Activated CD4-positive, alpha-beta memory T cell treated with anti-CD3 and anti-CD28 coated beads for 36 hours (primary cell): ENCODE measurements at regions not wholly inside any gene's neighbourhood (a gene's known extent, or its start where the extent isn't known, plus 50 kb on each side); places are given as distances from the start of the nearest gene placed in this dataset.

ENCODE experiments used
- CTCF ChIA-PET: fragments of 350-600 bp; sonication (Branson Sonifier 250); formaldehyde crosslinking; loops from one replicate; lab custom pipeline; 2021; ENCODE audit warnings: antibody characterized with exemption, inconsistent platforms; lab: Charles Lee
- POLR2A ChIA-PET: fragments of 350-600 bp; sonication (Branson Sonifier 250); formaldehyde crosslinking; loops from one replicate; lab custom pipeline; 2021; ENCODE audit warnings: antibody characterized with exemption; lab: Charles Lee
- DNase-seq: peaks from one replicate; pipeline ENCODE4 v3.0.0-alpha.2; 2020
- H3K27ac Mint-ChIP-seq: one replicate; pipeline ENCODE4 v1.8.0; 2021; ENCODE audit warnings: mixed read lengths
- H3K27me3 Mint-ChIP-seq: one replicate; pipeline ENCODE4 v1.8.0; 2021; ENCODE audit warnings: mixed read lengths
- H3K36me3 Mint-ChIP-seq: one replicate; pipeline ENCODE4 v1.8.0; 2021; ENCODE audit warnings: mixed read lengths
- H3K4me1 Mint-ChIP-seq: one replicate; pipeline ENCODE4 v1.8.0; 2021; ENCODE audit warnings: low read depth, mixed read lengths
- H3K4me3 Mint-ChIP-seq: one replicate; pipeline ENCODE4 v1.8.0; 2021; ENCODE audit warnings: mild to moderate bottlenecking, mixed read lengths
- H3K9me3 Mint-ChIP-seq: one replicate; pipeline ENCODE4 v1.8.0; 2021; ENCODE audit warnings: mixed read lengths
- intact Hi-C: fragments of 100-400 bp; cut with micrococcal nuclease; formaldehyde crosslinking; loops from one replicate; pipeline ENCODE4 v1.15.1; 2023

- Mint-ChIP-seq H3K27me3 (peaks cover 2% of the 10 kb centered on the region), H3K9me3 (no peaks in the 10 kb centered on the region), H3K27ac (no peak overlapping the region), H3K4me3 (no peak overlapping the region), H3K36me3 (no peaks in the 10 kb centered on the region), H3K4me1 (no peaks in the 10 kb centered on the region)
- no peak for DNase-seq
- CTCF ChIA-PET, result no interaction called here
- POLR2A ChIA-PET, result no interaction called here
- intact Hi-C loops, result no loop called here
Observed at GRCh38 chr13:79647533-79647932, 166.6 kb downstream of the NDFIP2 start.

- Mint-ChIP-seq H3K27ac (no peak overlapping the region), H3K27me3 (peaks cover 2% of the 10 kb centered on the region), H3K9me3 (no peaks in the 10 kb centered on the region), H3K4me1 (no peaks in the 10 kb centered on the region), H3K4me3 (no peak overlapping the region), H3K36me3 (no peaks in the 10 kb centered on the region)
- ChIA-PET POLR2A (no interaction called here), CTCF (no interaction called here)
- intact Hi-C loops, result no loop called here
- DNase-seq, result no peak
Observed at GRCh38 chr13:79646880-79647279, 165.9 kb downstream of the NDFIP2 start.

- ChIA-PET POLR2A (no interaction called here), CTCF (no interaction called here)
- H3K36me3 Mint-ChIP-seq, result no peaks in the 10 kb centered on the region
- no peak overlapping the region for H3K27ac Mint-ChIP-seq
- H3K4me1 Mint-ChIP-seq, result no peaks in the 10 kb centered on the region
- H3K27me3 Mint-ChIP-seq, result peaks cover 2% of the 10 kb centered on the region
- no peaks in the 10 kb centered on the region for H3K9me3 Mint-ChIP-seq
- DNase-seq, result no peak
- intact Hi-C loops, result no loop called here
- no peak overlapping the region for H3K4me3 Mint-ChIP-seq
Observed at GRCh38 chr13:79645569-79645968, 164.6 kb downstream of the NDFIP2 start.

- DNase-seq, result no peak
- intact Hi-C loops, result no loop called here
- peaks cover 2% of the 10 kb centered on the region for H3K27me3 Mint-ChIP-seq
- POLR2A ChIA-PET, result no interaction called here
- H3K4me3 Mint-ChIP-seq, result no peak overlapping the region
- peaks cover 5% of the 10 kb centered on the region for H3K9me3 Mint-ChIP-seq
- H3K27ac Mint-ChIP-seq, result no peak overlapping the region
- CTCF ChIA-PET, result no interaction called here
- H3K4me1 Mint-ChIP-seq, result no peaks in the 10 kb centered on the region
- no peaks in the 10 kb centered on the region for H3K36me3 Mint-ChIP-seq
Observed at GRCh38 chr13:79642596-79642995, 161.6 kb downstream of the NDFIP2 start.

- no peak for DNase-seq
- Mint-ChIP-seq H3K4me1 (no peaks in the 10 kb centered on the region), H3K9me3 (peaks cover 5% of the 10 kb centered on the region), H3K27me3 (no peaks in the 10 kb centered on the region), H3K27ac (no peak overlapping the region), H3K36me3 (no peaks in the 10 kb centered on the region), H3K4me3 (no peak overlapping the region)
- intact Hi-C loops, result no loop called here
- CTCF ChIA-PET, result no interaction called here
- POLR2A ChIA-PET, result interaction anchor here (0.8 kb wide), 1 partner anchor 374 kb away, joined by 3 read pairs; no protein-coding TSS in a partner anchor
Observed at GRCh38 chr13:79637133-79637763, 156.3 kb downstream of the NDFIP2 start.

GRCh38 chr13:79631051-79631659 is 150.2 kb downstream of the NDFIP2 start:
- no peaks in the 10 kb centered on the region for H3K9me3 Mint-ChIP-seq
- H3K4me3 Mint-ChIP-seq, result no peak overlapping the region
- ChIA-PET POLR2A (no interaction called here), CTCF (no interaction called here)
- H3K27me3 Mint-ChIP-seq, result peaks cover 2% of the 10 kb centered on the region
- DNase-seq, result no peak
- H3K36me3 Mint-ChIP-seq, result no peaks in the 10 kb centered on the region
- H3K4me1 Mint-ChIP-seq, result no peaks in the 10 kb centered on the region
- H3K27ac Mint-ChIP-seq, result no peak overlapping the region
- intact Hi-C loops, result no loop called here

GRCh38 chr13:79628463-79628862 is 147.5 kb downstream of the NDFIP2 start:
- H3K27ac Mint-ChIP-seq, result no peak overlapping the region
- no peaks in the 10 kb centered on the region for H3K36me3 Mint-ChIP-seq
- peaks cover 5% of the 10 kb centered on the region for H3K27me3 Mint-ChIP-seq
- POLR2A ChIA-PET, result no interaction called here
- intact Hi-C loops, result no loop called here
- CTCF ChIA-PET, result no interaction called here
- H3K4me3 Mint-ChIP-seq, result no peak overlapping the region
- DNase-seq, result no peak
- no peaks in the 10 kb centered on the region for H3K9me3 Mint-ChIP-seq
- H3K4me1 Mint-ChIP-seq, result no peaks in the 10 kb centered on the region

- no peak for DNase-seq
- no peak overlapping the region for H3K27ac Mint-ChIP-seq
- H3K4me1 Mint-ChIP-seq, result no peaks in the 10 kb centered on the region
- H3K9me3 Mint-ChIP-seq, result no peaks in the 10 kb centered on the region
- intact Hi-C loops, result no loop called here
- peaks cover 8% of the 10 kb centered on the region for H3K27me3 Mint-ChIP-seq
- no peaks in the 10 kb centered on the region for H3K36me3 Mint-ChIP-seq
- H3K4me3 Mint-ChIP-seq, result no peak overlapping the region
- ChIA-PET POLR2A (no interaction called here), CTCF (no interaction called here)
Observed at GRCh38 chr13:79626924-79627323, 146.0 kb downstream of the NDFIP2 start.

GRCh38 chr13:79625517-79625916 is 144.6 kb downstream of the NDFIP2 start:
- ChIA-PET POLR2A (no interaction called here), CTCF (no interaction called here)
- intact Hi-C loops, result no loop called here
- Mint-ChIP-seq H3K4me1 (no peaks in the 10 kb centered on the region), H3K36me3 (no peaks in the 10 kb centered on the region), H3K9me3 (no peaks in the 10 kb centered on the region), H3K27ac (no peak overlapping the region), H3K4me3 (no peak overlapping the region), H3K27me3 (peaks cover 13% of the 10 kb centered on the region)
- no peak for DNase-seq

- no peak overlapping the region for H3K27ac Mint-ChIP-seq
- peaks cover 18% of the 10 kb centered on the region for H3K27me3 Mint-ChIP-seq
- ChIA-PET POLR2A (no interaction called here), CTCF (no interaction called here)
- no peak overlapping the region for H3K4me3 Mint-ChIP-seq
- intact Hi-C loops, result no loop called here
- no peaks in the 10 kb centered on the region for H3K4me1 Mint-ChIP-seq
- no peaks in the 10 kb centered on the region for H3K36me3 Mint-ChIP-seq
- H3K9me3 Mint-ChIP-seq, result no peaks in the 10 kb centered on the region
- DNase-seq, result no peak
Observed at GRCh38 chr13:79621902-79622301, 140.9 kb downstream of the NDFIP2 start.

GRCh38 chr13:79621449-79621848 is 140.5 kb downstream of the NDFIP2 start:
- H3K36me3 Mint-ChIP-seq, result no peaks in the 10 kb centered on the region
- CTCF ChIA-PET, result no interaction called here

GRCh38 chr13:79614250-79614918 is 133.4 kb downstream of the NDFIP2 start:
- Mint-ChIP-seq H3K27me3 (peaks cover 1% of the 10 kb centered on the region), H3K9me3 (no peaks in the 10 kb centered on the region), H3K4me3 (no peak overlapping the region), H3K36me3 (no peaks in the 10 kb centered on the region), H3K4me1 (no peaks in the 10 kb centered on the region), H3K27ac (no peak overlapping the region)
- DNase-seq, result no peak
- ChIA-PET POLR2A (interaction anchor here (0.5 kb wide), 1 partner anchor 16 kb away, joined by 3 read pairs; no protein-coding TSS in a partner anchor), CTCF (interaction anchor here (0.7 kb wide), 1 partner anchor 1467 kb away, joined by 3 read pairs; no protein-coding TSS in a partner anchor)
- intact Hi-C loops, result no loop called here

More at GRCh38 chr13:79621449-79621848, 140.5 kb downstream of the NDFIP2 start:
- DNase-seq, result no peak
- intact Hi-C loops, result no loop called here
- Mint-ChIP-seq H3K4me3 (no peak overlapping the region), H3K4me1 (no peaks in the 10 kb centered on the region), H3K27me3 (peaks cover 17% of the 10 kb centered on the region), H3K9me3 (no peaks in the 10 kb centered on the region), H3K27ac (no peak overlapping the region)
- POLR2A ChIA-PET, result no interaction called here
